AG09309 (cell line): ENCODE measurements at regions not wholly inside any gene's neighbourhood (a gene's known extent, or its start where the extent isn't known, plus 50 kb on each side); places are given as distances from the start of the nearest gene placed in this dataset.
"Not testable (repeated sequence)": the region's sequence is repeated elsewhere in the genome, so short reads cannot be mapped to it uniquely, and the experiment has no call there.

Source experiments
- DNase-seq: peaks from one replicate; pipeline ENCODE4 v3.0.0-alpha.2; 2010; ENCODE audit warnings: low read depth
- H3K4me3 ChIP-seq: 2 replicates; pipeline ENCODE4 v1.5.1; 2011; ENCODE audit warnings: mild to moderate bottlenecking, low read depth, low read length, moderate library complexity; ENCODE audit not compliant: control insufficient read depth
- TF ChIP-seq, protein P1 (sequence below): IDR thresholded peaks from 2 replicates; pipeline ENCODE4 v1.5.1; 2011; ENCODE audit warnings: mild to moderate bottlenecking, low read depth, low read length, inconsistent platforms; ENCODE audit not compliant: insufficient read depth, control insufficient read depth; ENCODE audit errors: missing control alignments

DNA sequence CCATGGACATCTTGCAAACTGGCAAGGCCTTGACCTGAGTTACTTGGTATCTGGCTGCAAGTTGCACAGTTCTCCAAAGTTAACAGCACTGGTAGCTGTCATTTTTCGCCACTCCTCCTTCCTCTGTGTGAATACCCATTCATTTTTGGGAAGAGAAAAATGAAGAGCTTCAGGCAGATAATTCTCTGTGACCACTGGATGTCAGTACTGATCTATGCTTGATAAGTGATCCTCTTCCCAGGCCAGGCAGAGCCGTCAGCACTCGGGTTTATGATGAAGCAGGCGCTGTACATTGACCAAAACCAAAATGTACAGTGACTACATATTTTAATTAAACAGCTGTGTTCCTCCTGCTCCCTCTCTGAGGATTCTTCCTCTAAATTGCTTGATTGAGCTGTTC lies 55.9 kb upstream of the PDZD8 start:
- TF ChIP-seq, protein P1, sequence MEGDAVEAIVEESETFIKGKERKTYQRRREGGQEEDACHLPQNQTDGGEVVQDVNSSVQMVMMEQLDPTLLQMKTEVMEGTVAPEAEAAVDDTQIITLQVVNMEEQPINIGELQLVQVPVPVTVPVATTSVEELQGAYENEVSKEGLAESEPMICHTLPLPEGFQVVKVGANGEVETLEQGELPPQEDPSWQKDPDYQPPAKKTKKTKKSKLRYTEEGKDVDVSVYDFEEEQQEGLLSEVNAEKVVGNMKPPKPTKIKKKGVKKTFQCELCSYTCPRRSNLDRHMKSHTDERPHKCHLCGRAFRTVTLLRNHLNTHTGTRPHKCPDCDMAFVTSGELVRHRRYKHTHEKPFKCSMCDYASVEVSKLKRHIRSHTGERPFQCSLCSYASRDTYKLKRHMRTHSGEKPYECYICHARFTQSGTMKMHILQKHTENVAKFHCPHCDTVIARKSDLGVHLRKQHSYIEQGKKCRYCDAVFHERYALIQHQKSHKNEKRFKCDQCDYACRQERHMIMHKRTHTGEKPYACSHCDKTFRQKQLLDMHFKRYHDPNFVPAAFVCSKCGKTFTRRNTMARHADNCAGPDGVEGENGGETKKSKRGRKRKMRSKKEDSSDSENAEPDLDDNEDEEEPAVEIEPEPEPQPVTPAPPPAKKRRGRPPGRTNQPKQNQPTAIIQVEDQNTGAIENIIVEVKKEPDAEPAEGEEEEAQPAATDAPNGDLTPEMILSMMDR: peak; percentile 62
- no peak for DNase-seq
- no peak overlapping the region for H3K4me3 ChIP-seq

- DNase-seq, H3K4me3 ChIP-seq: not testable (repeated sequence)
These were observed 55.3 kb upstream of the PDZD8 start for GRCh38 chr10:117430535-117430934.

- TF ChIP-seq, protein P1: no peak
- no peak overlapping the region for H3K4me3 ChIP-seq
- no peak for DNase-seq
These were observed 54.5 kb upstream of the PDZD8 start for GRCh38 chr10:117429643-117430265.

DNA sequence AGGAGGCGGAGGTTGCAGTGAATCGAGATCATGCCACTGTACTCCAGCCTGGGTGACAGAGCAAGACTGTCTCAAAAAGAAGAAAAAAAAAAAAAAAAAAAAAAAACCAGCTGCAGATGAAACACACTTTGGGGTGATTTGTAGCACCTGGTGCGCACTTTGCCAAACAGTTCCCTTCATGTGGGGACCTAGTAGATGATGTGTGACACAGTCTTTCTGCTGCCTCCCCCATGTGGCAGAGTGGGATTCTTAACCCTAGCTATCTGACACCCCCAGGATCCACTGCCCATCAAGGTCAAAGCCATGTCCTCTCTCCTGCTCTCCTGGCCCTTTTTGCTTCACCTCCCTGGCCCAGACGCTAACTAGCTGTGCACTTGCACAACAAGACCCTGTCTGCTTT lies 52.1 kb upstream of the PDZD8 start:
- TF ChIP-seq, protein P1: no peak
- DNase-seq: no peak
- H3K4me3 ChIP-seq: no peak overlapping the region

DNA sequence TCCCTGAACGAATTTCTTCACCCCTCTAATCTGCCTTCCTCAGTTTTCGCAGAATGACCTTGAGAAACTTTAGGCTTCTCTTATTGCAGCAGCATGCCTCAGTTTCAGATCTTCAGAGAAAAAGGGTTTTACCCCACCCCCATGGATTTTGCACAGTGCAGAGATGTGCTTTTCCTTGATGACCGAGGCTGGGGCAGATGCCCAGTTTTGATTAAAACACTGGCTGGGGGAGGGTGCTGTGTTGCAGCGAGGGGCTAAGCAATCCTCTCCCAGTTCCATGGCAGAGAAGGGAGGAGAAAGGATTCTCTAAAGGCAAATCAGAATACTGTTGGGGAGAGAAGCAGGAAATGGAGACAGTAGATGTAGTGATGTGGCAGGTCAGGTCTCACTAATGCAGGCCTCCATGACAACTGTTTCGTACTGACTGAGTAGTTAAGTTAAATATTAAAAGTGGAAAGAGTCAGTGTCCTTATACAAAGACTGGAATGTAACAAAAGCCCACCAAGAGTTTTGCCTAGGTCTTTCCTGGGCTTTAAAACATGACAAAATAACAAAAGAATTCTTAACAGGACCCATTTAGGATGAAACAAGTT lies 50.8 kb upstream of the PDZD8 start:
- TF ChIP-seq, protein P1: no peak
- DNase-seq: no peak
- no peak overlapping the region for H3K4me3 ChIP-seq

DNA sequence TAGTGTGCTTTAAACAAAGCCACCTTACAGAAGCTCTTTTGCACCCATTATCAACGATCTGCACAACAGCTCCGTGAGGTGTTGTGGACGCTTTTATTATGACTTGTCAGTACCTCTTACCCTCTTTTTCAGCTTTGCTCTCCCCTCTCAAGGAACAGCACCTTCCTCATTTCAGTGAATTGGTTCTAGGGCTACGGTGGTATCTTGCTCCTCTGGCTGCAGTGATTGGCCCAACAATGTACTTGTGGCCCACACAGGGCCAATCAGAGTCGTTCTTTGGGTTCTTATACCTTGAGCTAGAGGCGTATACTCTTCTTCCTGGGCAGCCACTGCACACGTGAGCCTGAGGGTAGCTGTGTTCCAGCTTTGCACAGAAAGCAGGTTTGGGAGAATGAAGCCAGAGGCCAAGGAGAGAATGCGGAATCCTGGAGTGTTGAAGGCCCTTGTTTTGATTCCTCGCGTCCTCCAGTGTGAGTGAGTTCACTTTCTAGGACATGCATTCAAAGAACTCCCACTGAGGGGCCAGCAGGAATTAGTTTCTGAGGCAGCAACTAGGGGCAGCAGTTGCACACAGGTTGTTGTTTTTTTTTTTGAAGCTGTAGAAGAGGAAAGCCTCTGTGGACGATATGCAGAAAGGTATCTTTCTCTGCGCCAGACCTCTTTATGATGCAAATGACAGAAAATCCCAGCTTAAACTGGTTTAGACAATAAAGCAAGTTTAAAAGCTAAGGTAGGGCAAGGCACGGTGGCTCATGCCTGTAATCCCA lies 49.8 kb upstream of the PDZD8 start:
- TF ChIP-seq, protein P1: no peak
- no peak overlapping the region for H3K4me3 ChIP-seq
- no peak for DNase-seq
